BE2C (cell line): ENCODE measurements at regions not wholly inside any gene's neighbourhood (a gene's known extent, or its start where the extent isn't known, plus 50 kb on each side); places are given as distances from the start of the nearest gene placed in this dataset.

ENCODE experiments used
- DNase-seq: peaks from one replicate; pipeline ENCODE4 v3.0.0-alpha.2; 2020
- H3K27me3 ChIP-seq: fragments of 250-450 bp; sonication (Bioruptor Pico); 2 replicates; pipeline ENCODE4 v1.5.1; 2020; ENCODE audit warnings: mild to moderate bottlenecking
- H3K36me3 ChIP-seq: fragments of 250-450 bp; sonication (Bioruptor Pico); 2 replicates; pipeline ENCODE4 v1.5.1; 2020; ENCODE audit warnings: mild to moderate bottlenecking
- H3K4me1 ChIP-seq: fragments of 250-450 bp; sonication (Bioruptor Pico); 2 replicates; pipeline ENCODE4 v1.5.1; 2020
- H3K4me3 ChIP-seq: 2 replicates; pipeline ENCODE4 v1.5.1; 2011; ENCODE audit warnings: low read depth, low read length
- H3K9me3 ChIP-seq: fragments of 250-450 bp; sonication (Bioruptor Pico); 2 replicates; pipeline ENCODE4 v1.5.1; 2020
- TF ChIP-seq, protein P1 (sequence below): IDR thresholded peaks from 2 replicates; pipeline ENCODE4 v1.5.1; 2012; ENCODE audit warnings: mild to moderate bottlenecking, low read depth, low read length

DNA sequence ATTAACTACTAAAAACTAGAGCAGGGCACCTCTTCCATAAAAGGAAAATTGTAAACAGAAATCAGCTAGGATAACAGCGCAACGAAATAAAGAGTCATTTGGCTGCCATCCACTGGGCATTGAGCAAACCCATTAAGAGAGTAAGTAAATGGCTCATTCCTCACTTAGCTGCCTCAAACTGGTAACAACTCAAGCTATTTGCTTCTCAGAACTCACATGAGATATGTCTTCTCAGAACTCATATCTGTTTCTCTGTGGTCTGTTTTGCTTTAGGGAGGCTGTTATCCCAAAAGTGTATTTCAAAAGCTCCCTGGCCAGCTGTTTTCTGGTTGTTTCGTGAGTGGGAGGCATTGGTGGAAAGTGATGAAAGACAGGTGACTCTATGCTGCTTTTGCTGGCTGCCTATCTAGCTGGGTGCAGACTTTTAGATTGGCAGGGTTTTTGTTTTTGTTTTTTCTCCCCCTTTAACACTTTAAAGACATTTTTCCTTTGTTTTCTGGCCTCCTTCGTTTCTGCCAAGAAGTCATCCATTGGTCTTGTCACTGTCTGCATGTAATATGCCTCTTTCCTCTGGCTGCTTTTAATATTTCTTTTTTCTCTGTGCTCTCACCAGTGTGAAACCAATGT is 269.2 kb upstream of the RGS18 start:
- peak overlapping the region; percentile 1 for H3K4me3 ChIP-seq
- peak; percentile 57 for DNase-seq
- H3K4me1 ChIP-seq: no peaks in the 10 kb centered on the region
- TF ChIP-seq, protein P1, sequence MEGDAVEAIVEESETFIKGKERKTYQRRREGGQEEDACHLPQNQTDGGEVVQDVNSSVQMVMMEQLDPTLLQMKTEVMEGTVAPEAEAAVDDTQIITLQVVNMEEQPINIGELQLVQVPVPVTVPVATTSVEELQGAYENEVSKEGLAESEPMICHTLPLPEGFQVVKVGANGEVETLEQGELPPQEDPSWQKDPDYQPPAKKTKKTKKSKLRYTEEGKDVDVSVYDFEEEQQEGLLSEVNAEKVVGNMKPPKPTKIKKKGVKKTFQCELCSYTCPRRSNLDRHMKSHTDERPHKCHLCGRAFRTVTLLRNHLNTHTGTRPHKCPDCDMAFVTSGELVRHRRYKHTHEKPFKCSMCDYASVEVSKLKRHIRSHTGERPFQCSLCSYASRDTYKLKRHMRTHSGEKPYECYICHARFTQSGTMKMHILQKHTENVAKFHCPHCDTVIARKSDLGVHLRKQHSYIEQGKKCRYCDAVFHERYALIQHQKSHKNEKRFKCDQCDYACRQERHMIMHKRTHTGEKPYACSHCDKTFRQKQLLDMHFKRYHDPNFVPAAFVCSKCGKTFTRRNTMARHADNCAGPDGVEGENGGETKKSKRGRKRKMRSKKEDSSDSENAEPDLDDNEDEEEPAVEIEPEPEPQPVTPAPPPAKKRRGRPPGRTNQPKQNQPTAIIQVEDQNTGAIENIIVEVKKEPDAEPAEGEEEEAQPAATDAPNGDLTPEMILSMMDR: peak; percentile 13
- no peaks in the 10 kb centered on the region for H3K36me3 ChIP-seq
- H3K27me3 ChIP-seq: no peaks in the 10 kb centered on the region
- no peaks in the 10 kb centered on the region for H3K9me3 ChIP-seq

DNA sequence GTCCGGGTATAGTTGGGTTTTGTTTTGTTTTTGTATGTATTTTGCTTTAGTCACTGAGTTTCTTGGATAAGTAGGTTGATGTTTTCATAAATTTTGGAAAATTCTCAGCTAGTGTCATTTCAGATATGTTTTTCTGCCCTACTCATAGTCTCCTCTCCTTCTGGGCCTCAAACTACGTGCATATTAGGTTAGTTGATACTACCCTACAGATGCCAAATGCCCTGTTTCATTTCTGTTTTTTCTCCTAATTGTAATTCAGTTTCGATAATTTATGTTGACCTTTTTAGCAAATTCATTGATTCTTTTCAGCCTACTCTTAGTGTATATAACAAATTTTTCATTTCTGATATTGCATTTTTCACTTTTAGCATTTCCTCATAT is 268.6 kb upstream of the RGS18 start:
- H3K4me1 ChIP-seq: no peaks in the 10 kb centered on the region
- DNase-seq: no peak
- TF ChIP-seq, protein P1: no peak
- no peaks in the 10 kb centered on the region for H3K27me3 ChIP-seq
- H3K9me3 ChIP-seq: no peaks in the 10 kb centered on the region
- no peaks in the 10 kb centered on the region for H3K36me3 ChIP-seq
- no peak overlapping the region for H3K4me3 ChIP-seq

DNA sequence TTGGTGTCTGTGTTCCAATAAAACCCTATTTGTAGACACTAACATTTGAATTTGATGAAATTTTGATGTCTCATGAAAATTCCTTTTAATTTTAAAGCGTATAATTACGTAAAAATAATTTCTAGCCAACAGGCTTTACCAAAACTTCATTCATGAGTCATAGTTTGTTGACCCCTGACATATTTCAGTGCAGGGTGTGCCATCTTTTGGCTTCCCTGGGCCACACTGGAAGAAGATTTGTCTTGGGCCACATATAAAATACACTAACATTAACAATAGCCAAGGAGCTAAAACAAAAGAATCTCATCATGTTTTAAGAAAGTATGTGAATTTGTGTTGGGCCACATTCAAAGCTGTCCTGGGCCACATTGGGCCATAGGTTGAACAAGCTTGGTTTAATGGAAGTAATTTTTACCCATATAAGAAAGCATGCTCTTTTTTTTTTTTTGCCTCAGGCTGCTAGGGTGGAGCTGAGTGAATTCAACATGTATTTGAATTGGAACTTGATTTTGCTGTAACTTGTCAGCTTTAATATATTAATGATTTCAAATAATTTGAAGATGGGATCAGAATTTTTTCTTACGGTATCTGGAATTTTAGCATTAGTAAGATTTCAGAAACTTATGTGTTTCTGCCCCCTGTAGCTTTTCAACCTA is 267.7 kb upstream of the RGS18 start:
- no peaks in the 10 kb centered on the region for H3K9me3 ChIP-seq
- H3K4me1 ChIP-seq: no peaks in the 10 kb centered on the region
- H3K36me3 ChIP-seq: no peaks in the 10 kb centered on the region
- no peak for DNase-seq
- H3K4me3 ChIP-seq: no peak overlapping the region
- H3K27me3 ChIP-seq: no peaks in the 10 kb centered on the region
- TF ChIP-seq, protein P1: no peak

DNA sequence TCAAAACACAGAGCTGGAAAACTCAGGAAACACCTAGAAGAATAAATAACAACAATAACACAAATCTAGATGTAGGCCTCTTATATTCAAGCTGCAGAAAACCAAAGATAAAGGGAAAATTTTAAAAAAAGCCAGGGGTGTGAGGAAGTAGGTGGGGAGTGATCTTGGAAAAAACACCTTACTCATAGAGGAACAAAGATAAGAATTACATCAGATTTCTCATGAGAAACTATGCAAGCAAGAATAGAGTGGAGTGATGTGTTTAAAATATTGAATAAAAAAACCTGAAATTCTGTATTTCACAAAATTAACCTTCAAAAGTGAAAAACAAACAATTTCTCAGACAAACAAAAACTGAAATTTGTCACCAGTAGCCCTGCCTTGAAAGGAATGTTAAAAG is 265.5 kb upstream of the RGS18 start:
- H3K27me3 ChIP-seq: no peaks in the 10 kb centered on the region
- no peaks in the 10 kb centered on the region for H3K36me3 ChIP-seq
- no peak overlapping the region for H3K4me3 ChIP-seq
- TF ChIP-seq, protein P1: no peak
- H3K4me1 ChIP-seq: no peaks in the 10 kb centered on the region
- no peaks in the 10 kb centered on the region for H3K9me3 ChIP-seq
- no peak for DNase-seq

DNA sequence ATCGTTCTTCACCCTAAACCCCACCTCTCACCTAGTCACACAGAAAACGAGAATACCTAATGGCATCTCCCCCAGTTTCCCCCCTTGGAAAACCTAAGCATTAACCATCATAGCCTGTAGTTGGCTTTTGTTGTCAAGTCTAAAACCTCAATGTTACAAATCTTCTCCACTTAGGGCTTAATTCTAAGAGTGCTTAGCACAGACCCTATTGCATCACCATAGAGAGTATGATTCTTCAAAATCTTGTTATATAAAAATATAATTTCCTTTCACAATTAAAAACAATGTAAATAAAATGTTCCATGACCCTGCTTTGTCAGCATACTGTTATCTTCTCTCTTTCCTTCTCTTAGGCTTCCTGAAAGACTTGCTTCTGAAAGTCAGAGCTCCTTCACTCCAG is 263.2 kb upstream of the RGS18 start:
- Histone ChIP-seq H3K9me3 (no peaks in the 10 kb centered on the region), H3K4me3 (no peak overlapping the region), H3K36me3 (no peaks in the 10 kb centered on the region), H3K27me3 (no peaks in the 10 kb centered on the region), H3K4me1 (no peaks in the 10 kb centered on the region)
- TF ChIP-seq, protein P1: no peak
- no peak for DNase-seq

DNA sequence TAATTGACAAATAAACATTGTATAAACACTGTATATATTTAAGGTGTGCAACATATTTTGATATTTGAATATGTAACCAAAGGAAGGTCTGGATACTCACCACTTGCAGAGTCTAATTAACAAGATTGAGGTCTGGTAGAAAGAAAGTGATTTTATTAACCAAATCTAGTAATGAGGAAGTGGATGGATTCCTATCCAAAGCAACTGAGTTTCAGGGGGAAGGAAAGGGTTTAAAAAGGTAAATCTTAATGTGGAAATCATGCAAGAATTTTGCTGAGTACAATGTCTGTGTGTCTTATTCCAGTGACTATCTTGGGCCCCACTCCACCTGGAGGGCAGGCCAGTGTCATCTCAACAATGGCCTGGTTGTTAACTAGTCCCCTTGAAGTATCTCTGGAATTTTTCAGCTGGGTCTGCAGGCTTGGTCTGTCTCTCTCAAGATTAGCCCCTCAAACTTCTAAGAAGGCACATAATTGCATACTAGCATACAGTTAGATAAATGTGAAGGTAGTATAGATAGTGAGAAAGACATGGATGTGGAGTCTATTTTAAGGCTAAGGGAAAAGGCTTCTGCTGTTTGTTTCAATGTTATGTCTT is 262.7 kb upstream of the RGS18 start:
- H3K27me3 ChIP-seq: no peaks in the 10 kb centered on the region
- no peak for DNase-seq
- no peak overlapping the region for H3K4me3 ChIP-seq
- no peaks in the 10 kb centered on the region for H3K36me3 ChIP-seq
- H3K9me3 ChIP-seq: no peaks in the 10 kb centered on the region
- H3K4me1 ChIP-seq: no peaks in the 10 kb centered on the region
- TF ChIP-seq, protein P1: no peak
